Transverse colon (tissue), 4 donors: ENCODE measurements at regions not wholly inside any gene's neighbourhood (a gene's known extent, or its start where the extent isn't known, plus 50 kb on each side); places are given as distances from the start of the nearest gene placed in this dataset.

ENCODE experiments used
- DNase-seq: peaks from one replicate; pipeline ENCODE4 v3.0.0-alpha.2; 2019
- H3K27ac ChIP-seq, 4 donors: fragments of 200-600 bp; sonication (generic); 2 replicates each; pipeline ENCODE4 v1.5.1; 2016 to 2018; ENCODE audit warnings: inconsistent platforms in 4 of 4
- H3K27me3 ChIP-seq: fragments of 200-600 bp; sonication (generic); 2 replicates; pipeline ENCODE4 v1.5.1; 2017; ENCODE audit warnings: inconsistent platforms
- H3K36me3 ChIP-seq, 4 donors: fragments of 200-600 bp; sonication (generic); 2 replicates each; pipeline ENCODE4 v1.5.1; 2017 to 2019; ENCODE audit warnings: inconsistent platforms in 4 of 4
- H3K4me1 ChIP-seq, 4 donors: fragments of 200-600 bp; sonication (generic); 2 replicates each; pipeline ENCODE4 v1.5.1; 2017 to 2020; ENCODE audit warnings: inconsistent platforms in 4 of 4
- H3K4me3 ChIP-seq, 4 donors: fragments of 200-600 bp; sonication (generic); 1 replicate in 1 of 4; 2 replicates in 3 of 4; pipeline versions ENCODE4 v1.5.1 to v1.6.1; 2017 to 2019; ENCODE audit warnings: inconsistent platforms in 4 of 4
- H3K9me3 ChIP-seq, 2 donors: fragments of 200-600 bp; sonication (generic); 2 replicates each; pipeline ENCODE4 v1.5.1; 2017 to 2019; ENCODE audit warnings: inconsistent platforms in 2 of 2
- EP300 ChIP-seq: sonication (generic); formaldehyde crosslinking; IDR thresholded peaks from one replicate; pipeline ENCODE4 v1.6.1; 2017; ENCODE audit warnings: antibody characterized with exemption, low read depth
- POLR2A ChIP-seq: fragments of 450-650 bp; IDR thresholded peaks from one replicate; pipeline ENCODE4 v1.6.1; 2016; ENCODE audit warnings: antibody characterized with exemption, mild to moderate bottlenecking, moderate library complexity
- POLR2AphosphoS5 ChIP-seq, 3 donors: sonication (generic); formaldehyde crosslinking; IDR thresholded peaks; one replicate each; pipeline ENCODE4 v1.6.1; 2016; ENCODE audit warnings: antibody characterized with exemption in 3 of 3
- WGBS, 2 donors: methylation state at CpG; one replicate each; pipeline ENCODE4 v1.1.5; 2018; ENCODE audit warnings: low coverage in 1 of 2; 5-methylcytosine and 5-hydroxymethylcytosine counted together
- in situ Hi-C, 4 donors: fragments of 200-750 bp; cut with MboI; loops; one replicate each; pipeline versions ENCODE4 v1.15.0 to v1.15.1; 2017; ENCODE audit warnings: low sequenced_read_pairs in 3 of 4, low pct_ligation_motif_present in 1 of 4, low pct_unique_long_range_greater_than_20kb in 1 of 4
- intact Hi-C: fragments of 100-400 bp; cut with DNase I; formaldehyde crosslinking; loops from one replicate; pipeline ENCODE4 v1.15.1; 2023; ENCODE audit warnings: low total_unique reads
- TF ChIP-seq, protein P1 (sequence below), 5 experiments: fragments of 200-600 bp in 3 of 5; fragments of 450-650 bp in 2 of 5; sonication (generic) in 3 of 5; IDR thresholded peaks; 1 replicate in 2 of 5; 2 replicates in 3 of 5; pipeline ENCODE4 v1.5.1; 2016 to 2017; ENCODE audit warnings: antibody characterized with exemption in 5 of 5, inconsistent platforms in 3 of 5, mild to moderate bottlenecking in 2 of 5, moderate library complexity in 1 of 5

DNA sequence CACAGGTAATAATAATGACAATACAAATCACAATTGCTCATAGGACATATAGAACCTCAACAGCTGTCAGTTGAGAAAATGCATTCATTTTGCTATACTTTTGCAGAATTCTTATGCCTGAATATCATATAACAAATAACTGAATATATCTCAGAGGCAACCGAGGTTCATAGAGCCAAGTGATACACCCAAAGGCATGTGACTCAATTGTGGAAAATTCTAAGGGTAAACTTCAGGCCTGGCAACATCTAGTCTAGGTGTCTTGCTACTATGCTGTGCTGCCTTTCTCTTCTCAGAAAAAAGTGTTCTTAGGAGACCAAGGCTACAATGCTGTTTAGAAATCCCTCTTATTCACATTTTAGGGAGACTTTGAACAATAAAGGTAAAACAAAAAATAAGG is 270.7 kb downstream of the BAMBI start:
- no peaks in the 10 kb centered on the region for H3K27me3 ChIP-seq
- no peaks in the 10 kb centered on the region for H3K4me1 ChIP-seq
- TF ChIP-seq POLR2A, result no peak
- TF ChIP-seq EP300, result no peak
- TF ChIP-seq, protein P1, sequence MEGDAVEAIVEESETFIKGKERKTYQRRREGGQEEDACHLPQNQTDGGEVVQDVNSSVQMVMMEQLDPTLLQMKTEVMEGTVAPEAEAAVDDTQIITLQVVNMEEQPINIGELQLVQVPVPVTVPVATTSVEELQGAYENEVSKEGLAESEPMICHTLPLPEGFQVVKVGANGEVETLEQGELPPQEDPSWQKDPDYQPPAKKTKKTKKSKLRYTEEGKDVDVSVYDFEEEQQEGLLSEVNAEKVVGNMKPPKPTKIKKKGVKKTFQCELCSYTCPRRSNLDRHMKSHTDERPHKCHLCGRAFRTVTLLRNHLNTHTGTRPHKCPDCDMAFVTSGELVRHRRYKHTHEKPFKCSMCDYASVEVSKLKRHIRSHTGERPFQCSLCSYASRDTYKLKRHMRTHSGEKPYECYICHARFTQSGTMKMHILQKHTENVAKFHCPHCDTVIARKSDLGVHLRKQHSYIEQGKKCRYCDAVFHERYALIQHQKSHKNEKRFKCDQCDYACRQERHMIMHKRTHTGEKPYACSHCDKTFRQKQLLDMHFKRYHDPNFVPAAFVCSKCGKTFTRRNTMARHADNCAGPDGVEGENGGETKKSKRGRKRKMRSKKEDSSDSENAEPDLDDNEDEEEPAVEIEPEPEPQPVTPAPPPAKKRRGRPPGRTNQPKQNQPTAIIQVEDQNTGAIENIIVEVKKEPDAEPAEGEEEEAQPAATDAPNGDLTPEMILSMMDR (IDR thresholded peaks at IDR 0.05), result no peak
- TF ChIP-seq POLR2AphosphoS5 (IDR thresholded peaks at IDR 0.05), result no peak
- WGBS, 2 donors, result 0 to 76% methylated on average over 1 of the region's 1 CpG
- H3K4me3 ChIP-seq, result no peak overlapping the region
- no peaks in the 10 kb centered on the region for H3K9me3 ChIP-seq
- in situ Hi-C loops, result no loop called here
- H3K27ac ChIP-seq, result no peak overlapping the region
- intact Hi-C loops, result no loop called here
- H3K36me3 ChIP-seq, result no peaks in the 10 kb centered on the region
- no peak for DNase-seq

DNA sequence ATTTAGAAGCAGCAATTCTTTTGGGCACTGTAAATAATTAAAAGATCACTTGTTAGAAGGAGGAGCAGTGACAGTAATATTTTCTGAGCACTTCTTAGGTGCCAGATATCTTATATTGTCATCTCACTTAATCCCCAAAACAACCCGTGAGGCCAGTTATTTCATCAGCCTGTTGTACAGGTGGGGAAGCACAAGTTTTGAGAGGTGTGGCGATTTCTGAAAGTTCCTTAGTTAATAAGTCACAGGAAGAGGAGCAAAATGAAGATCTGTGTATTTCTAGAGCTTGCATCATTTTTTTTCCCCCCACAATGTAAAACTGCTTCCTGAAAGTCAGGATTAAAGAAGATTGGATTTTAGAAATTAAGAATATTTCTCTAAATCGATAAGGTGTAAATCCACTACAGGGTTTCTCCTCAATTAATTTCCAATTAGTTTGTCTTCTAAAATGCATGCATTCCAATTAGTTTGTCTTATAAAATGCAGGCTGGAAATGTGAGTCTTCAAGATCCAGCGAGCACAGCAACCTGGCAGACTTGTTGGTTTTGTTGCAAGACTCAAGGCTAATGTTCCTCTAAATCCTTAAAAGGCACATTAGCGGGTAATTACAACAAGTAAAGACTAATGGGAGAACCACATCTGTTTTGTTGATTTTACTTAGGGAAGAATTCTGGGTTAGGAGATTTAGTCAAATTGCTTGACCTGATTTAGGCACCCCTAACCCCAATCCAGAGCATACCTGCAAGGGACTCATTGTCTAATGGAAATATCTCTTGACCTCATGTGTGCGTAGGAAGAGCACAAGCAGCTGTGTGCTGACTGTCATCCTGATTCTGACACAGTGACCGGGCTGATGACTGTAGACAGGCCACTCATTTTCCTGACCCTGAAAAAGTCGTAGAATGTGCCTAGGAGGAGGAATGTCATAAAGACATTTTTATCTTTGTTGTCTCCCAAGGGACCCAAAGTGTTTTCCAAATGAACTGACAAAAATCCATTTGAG is 272.0 kb downstream of the BAMBI start:
- intact Hi-C loops, result no loop called here
- H3K36me3 ChIP-seq, result no peaks in the 10 kb centered on the region
- no peaks in the 10 kb centered on the region for H3K9me3 ChIP-seq
- H3K27me3 ChIP-seq, result no peaks in the 10 kb centered on the region
- no peaks in the 10 kb centered on the region for H3K4me1 ChIP-seq
- 68 to 80% methylated on average over 4 to 8 of the region's 8 CpGs for WGBS, 2 donors
- H3K27ac ChIP-seq, result no peak overlapping the region
- DNase-seq, result no peak
- TF ChIP-seq POLR2A (no peak), POLR2AphosphoS5 (IDR thresholded peaks at IDR 0.05) (no peak), EP300 (no peak)
- TF ChIP-seq, protein P1 (IDR thresholded peaks at IDR 0.05), result no peak
- H3K4me3 ChIP-seq, result no peak overlapping the region
- in situ Hi-C loops, result no loop called here

DNA sequence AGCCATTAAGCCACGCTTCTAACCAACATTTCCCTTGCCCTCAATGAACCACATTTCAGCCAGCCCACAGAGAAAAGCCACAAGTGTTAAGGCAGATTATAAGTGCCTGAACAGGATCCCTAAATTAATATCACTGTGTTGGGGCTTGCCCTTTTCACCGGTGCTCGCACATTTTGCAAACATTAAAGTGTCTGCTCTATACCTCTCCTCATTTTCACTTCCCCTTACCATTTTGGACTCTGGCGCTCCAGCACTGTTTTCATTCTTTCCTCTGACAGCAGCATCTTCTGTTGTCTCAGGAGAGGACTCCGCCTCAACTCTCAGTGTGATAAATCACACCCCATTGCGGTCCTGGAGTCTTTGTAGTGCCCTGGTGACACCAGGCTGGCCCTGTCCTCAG is 274.2 kb downstream of the BAMBI start:
- intact Hi-C loops, result no loop called here
- in situ Hi-C loops, result no loop called here
- H3K27me3 ChIP-seq, result no peaks in the 10 kb centered on the region
- H3K9me3 ChIP-seq, result no peaks in the 10 kb centered on the region
- DNase-seq, result no peak
- TF ChIP-seq POLR2A (no peak), POLR2AphosphoS5 (IDR thresholded peaks at IDR 0.05) (no peak), EP300 (no peak)
- TF ChIP-seq, protein P1 (IDR thresholded peaks at IDR 0.05), result no peak
- whole genome bisulfite sequencing, 2 donors, result 73 to 75% methylated on average over 6 of the region's 6 CpGs
- no peak overlapping the region for H3K27ac ChIP-seq
- no peaks in the 10 kb centered on the region for H3K4me1 ChIP-seq
- H3K4me3 ChIP-seq, result no peak overlapping the region
- no peaks in the 10 kb centered on the region for H3K36me3 ChIP-seq

DNA sequence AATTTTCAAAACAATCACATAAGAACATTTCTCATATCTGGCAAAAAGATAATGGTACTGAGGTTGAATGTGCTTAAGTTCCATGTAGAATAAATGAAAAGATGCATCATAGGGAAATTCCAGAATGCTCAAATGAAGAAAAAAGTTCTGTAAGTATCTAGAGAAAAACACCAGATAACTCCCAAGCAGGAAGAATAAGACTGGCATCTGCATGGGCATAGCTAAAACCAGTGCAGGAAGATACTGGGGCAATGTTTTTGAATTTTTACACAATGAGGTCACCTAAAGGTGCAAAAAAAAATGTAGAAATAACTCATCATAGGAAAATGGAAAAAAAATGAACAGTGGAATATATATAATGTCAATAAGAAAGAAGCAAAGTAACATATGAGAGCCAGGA is 275.2 kb downstream of the BAMBI start:
- TF ChIP-seq EP300 (no peak), POLR2AphosphoS5 (IDR thresholded peaks at IDR 0.05) (no peak)
- Histone ChIP-seq H3K9me3 (no peaks in the 10 kb centered on the region), H3K27ac (no peak overlapping the region), H3K36me3 (no peaks in the 10 kb centered on the region), H3K4me1 (no peaks in the 10 kb centered on the region), H3K4me3 (no peak overlapping the region), H3K27me3 (no peaks in the 10 kb centered on the region)
- no peak for DNase-seq
- in situ Hi-C loops, result no loop called here
- intact Hi-C loops, result no loop called here
